Trophoblast cell (in vitro differentiated cells and primary cell): ENCODE measurements at regions not wholly inside any gene's neighbourhood (a gene's known extent, or its start where the extent isn't known, plus 50 kb on each side); places are given as distances from the start of the nearest gene placed in this dataset.
"Not testable (repeated sequence)": the region's sequence is repeated elsewhere in the genome, so short reads cannot be mapped to it uniquely, and the experiment has no call there.

ENCODE experiments used
- DNase-seq, 2 donors: peaks; one replicate each; pipeline ENCODE4 v3.0.0-alpha.2; 2016
- H2AFZ ChIP-seq: 2 replicates; pipeline ENCODE4 v1.6.1; 2013; ENCODE audit warnings: low read length, moderate library complexity, mild to moderate bottlenecking; ENCODE audit not compliant: insufficient read depth, poor library complexity
- H2AK5ac ChIP-seq: 2 replicates; pipeline ENCODE4 v1.6.1; 2013; ENCODE audit warnings: mild to moderate bottlenecking, low read length
- H2BK120ac ChIP-seq: 2 replicates; pipeline ENCODE4 v1.6.1; 2013; ENCODE audit warnings: low read length, mild to moderate bottlenecking, moderate library complexity; ENCODE audit not compliant: insufficient read depth, poor library complexity
- H2BK12ac ChIP-seq: 2 replicates; pipeline ENCODE4 v1.6.1; 2013; ENCODE audit warnings: mild to moderate bottlenecking, low read length, moderate library complexity
- H2BK5ac ChIP-seq: 2 replicates; pipeline ENCODE4 v1.6.1; 2013; ENCODE audit warnings: low read length, low read depth, moderate library complexity, mild to moderate bottlenecking; ENCODE audit not compliant: poor library complexity
- H3K14ac ChIP-seq: 2 replicates; pipeline ENCODE4 v1.6.1; 2013; ENCODE audit warnings: mild to moderate bottlenecking, low read length
- H3K18ac ChIP-seq: 2 replicates; pipeline ENCODE4 v1.6.1; 2013; ENCODE audit warnings: mild to moderate bottlenecking, low read length
- H3K23ac ChIP-seq: 2 replicates; pipeline ENCODE4 v1.6.1; 2013; ENCODE audit warnings: low read length
- H3K27ac ChIP-seq: 2 replicates; pipeline ENCODE4 v1.5.1; 2013; ENCODE audit warnings: low read depth, mild to moderate bottlenecking, inconsistent platforms, low read length, moderate library complexity
- H3K27me3 ChIP-seq: 2 replicates; pipeline ENCODE4 v1.6.1; 2013; ENCODE audit warnings: inconsistent platforms, mild to moderate bottlenecking, low read length, moderate library complexity; ENCODE audit not compliant: insufficient read depth
- H3K36me3 ChIP-seq, 2 experiments: 1 replicate in 1 of 2; 2 replicates in 1 of 2; pipeline ENCODE4 v1.6.1; 2013; ENCODE audit warnings: low read length in 2 of 2, mild to moderate bottlenecking in 2 of 2, moderate library complexity in 1 of 2; ENCODE audit not compliant: insufficient read depth in 2 of 2, control insufficient read depth in 1 of 2
- H3K4ac ChIP-seq: 2 replicates; pipeline ENCODE4 v1.6.1; 2013; ENCODE audit warnings: low read depth, mild to moderate bottlenecking, low read length, moderate library complexity
- H3K4me1 ChIP-seq, 2 experiments: 1 replicate in 1 of 2; 2 replicates in 1 of 2; pipeline ENCODE4 v1.6.1; 2013; ENCODE audit warnings: low read length in 2 of 2, mild to moderate bottlenecking in 2 of 2, moderate library complexity in 1 of 2; ENCODE audit not compliant: insufficient read depth in 2 of 2, control insufficient read depth in 1 of 2
- H3K4me2 ChIP-seq: 2 replicates; pipeline ENCODE4 v1.6.1; 2013; ENCODE audit warnings: inconsistent platforms, mild to moderate bottlenecking, low read length, moderate library complexity
- H3K4me3 ChIP-seq: 2 replicates; pipeline ENCODE4 v1.5.1; 2013; ENCODE audit warnings: mild to moderate bottlenecking, low read depth, low read length, inconsistent platforms
- H3K79me1 ChIP-seq: one replicate; pipeline ENCODE4 v1.6.1; 2013; ENCODE audit warnings: low read length
- H3K79me2 ChIP-seq: 2 replicates; pipeline ENCODE4 v1.6.1; 2013; ENCODE audit warnings: low read length, mild to moderate bottlenecking; ENCODE audit not compliant: control insufficient read depth, insufficient read depth, poor library complexity
- H3K9ac ChIP-seq: 2 replicates; pipeline ENCODE4 v1.6.1; 2013; ENCODE audit warnings: mild to moderate bottlenecking, low read length
- H3K9me3 ChIP-seq: 2 replicates; pipeline ENCODE4 v1.6.1; 2013; ENCODE audit warnings: low read depth, mild to moderate bottlenecking, control low read depth, inconsistent platforms, low read length; ENCODE audit not compliant: insufficient read depth
- H4K12ac ChIP-seq: 2 replicates; pipeline ENCODE4 v1.6.1; 2013; ENCODE audit warnings: low read depth, mild to moderate bottlenecking, low read length, moderate library complexity
- H4K8ac ChIP-seq: 2 replicates; pipeline ENCODE4 v1.6.1; 2013; ENCODE audit warnings: low read depth, mild to moderate bottlenecking, low read length, moderate library complexity
- H4K91ac ChIP-seq: one replicate; pipeline ENCODE4 v1.6.1; 2013; ENCODE audit warnings: low read depth, mild to moderate bottlenecking, low read length, moderate library complexity
- WGBS: extraction: QIAGEN DNeasy Blood & Tissue Kit; methylation state at CpG from one replicate; pipeline ENCODE4 v1.1.7; 2013; ENCODE audit warnings: missing lambda C conversion rate; ENCODE audit not compliant: insufficient read length, insufficient coverage; ENCODE audit errors: extremely low coverage; 5-methylcytosine and 5-hydroxymethylcytosine counted together

DNA sequence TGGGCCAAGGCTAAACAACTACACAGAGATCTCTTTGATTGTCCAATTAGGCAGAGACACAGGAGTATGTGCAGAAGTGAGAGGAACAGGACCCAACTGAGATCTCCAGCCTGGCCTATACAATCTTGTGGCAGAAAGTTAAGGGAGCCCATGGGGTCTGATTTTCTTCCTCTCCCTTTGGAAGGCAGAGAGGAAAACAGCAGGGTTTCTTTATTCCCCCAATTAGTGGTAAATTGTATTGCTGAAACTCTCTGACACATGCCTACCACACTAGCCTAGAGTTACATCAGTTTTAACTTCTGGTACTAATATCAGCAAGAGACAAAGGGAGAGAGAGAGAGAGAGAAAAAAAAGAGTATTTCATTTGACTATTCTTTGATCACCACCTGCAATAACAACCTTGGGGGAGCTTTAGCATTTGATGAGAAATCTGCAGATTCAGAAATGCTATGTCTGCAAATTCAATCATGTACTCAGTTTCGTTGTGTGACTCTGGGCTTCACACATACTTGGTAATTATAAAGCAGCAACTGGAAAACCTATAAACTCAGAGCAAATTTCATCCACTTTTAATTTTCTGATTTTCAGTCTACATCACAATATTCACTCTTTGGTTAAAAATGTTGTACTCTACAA, 260.3 kb upstream of the SPTLC3 start:
- Histone ChIP-seq H3K36me3 (no peaks in the 10 kb centered on the region), H3K4me3 (no peak overlapping the region), H3K27me3 (no peaks in the 10 kb centered on the region), H3K9ac (no peak overlapping the region), H2BK120ac (no peak overlapping the region), H2BK5ac (no peak overlapping the region), H3K4me1 (no peaks in the 10 kb centered on the region), H3K18ac (no peak overlapping the region), H4K91ac (no peak overlapping the region), H3K4ac (no peak overlapping the region), H3K79me2 (no peaks in the 10 kb centered on the region), H4K8ac (no peak overlapping the region), H2BK12ac (no peak overlapping the region), H2AFZ (no peak overlapping the region), H3K14ac (no peak overlapping the region), H4K12ac (no peak overlapping the region), H3K79me1 (no peaks in the 10 kb centered on the region), H3K9me3 (peaks cover 2% of the 10 kb centered on the region), H3K4me2 (no peak overlapping the region), H3K23ac (no peak overlapping the region), H3K27ac (no peak overlapping the region), H2AK5ac (no peak overlapping the region)
- DNase-seq, result no peak
- WGBS, result no CpG with 5 or more reads among the region's 1 CpG

DNA sequence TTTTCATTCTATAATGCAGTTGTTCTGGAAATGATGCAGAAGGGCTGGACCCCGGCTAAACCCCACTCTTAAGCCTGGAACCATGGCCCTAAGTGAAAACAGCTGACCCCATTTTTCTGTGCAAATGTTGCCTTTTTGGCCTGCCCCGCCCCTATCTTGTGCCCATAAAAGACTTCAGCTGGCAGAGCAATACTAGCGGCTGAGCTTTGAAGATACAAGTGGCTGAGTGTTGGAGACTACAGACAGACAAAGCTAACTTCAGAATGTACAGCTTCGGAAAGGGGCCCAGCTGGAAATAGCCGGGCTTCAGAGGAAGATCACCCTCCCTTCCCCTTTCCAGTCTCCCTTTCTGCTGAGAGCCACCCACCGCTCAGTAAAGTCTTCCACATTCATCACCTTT, 258.6 kb upstream of the SPTLC3 start:
- H3K27me3 ChIP-seq, result no peaks in the 10 kb centered on the region
- H3K27ac ChIP-seq, result no peak overlapping the region
- H4K8ac ChIP-seq, result no peak overlapping the region
- no peak overlapping the region for H2BK12ac ChIP-seq
- no peak overlapping the region for H3K4me2 ChIP-seq
- H3K4me1 ChIP-seq, result no peaks in the 10 kb centered on the region
- no peaks in the 10 kb centered on the region for H3K36me3 ChIP-seq
- H3K14ac ChIP-seq, result no peak overlapping the region
- H3K4ac ChIP-seq, result no peak overlapping the region
- H2BK120ac ChIP-seq, result no peak overlapping the region
- no peak overlapping the region for H2AK5ac ChIP-seq
- H3K79me1 ChIP-seq, result no peaks in the 10 kb centered on the region
- no peak overlapping the region for H4K12ac ChIP-seq
- H2AFZ ChIP-seq, result no peak overlapping the region
- no CpG with 5 or more reads among the region's 6 CpGs for WGBS
- H3K4me3 ChIP-seq, result no peak overlapping the region
- DNase-seq, result no peak
- peaks cover 2% of the 10 kb centered on the region for H3K9me3 ChIP-seq
- no peak overlapping the region for H3K18ac ChIP-seq
- H4K91ac ChIP-seq, result no peak overlapping the region
- no peak overlapping the region for H2BK5ac ChIP-seq
- no peaks in the 10 kb centered on the region for H3K79me2 ChIP-seq
- H3K9ac ChIP-seq, result no peak overlapping the region
- H3K23ac ChIP-seq, result no peak overlapping the region

DNA sequence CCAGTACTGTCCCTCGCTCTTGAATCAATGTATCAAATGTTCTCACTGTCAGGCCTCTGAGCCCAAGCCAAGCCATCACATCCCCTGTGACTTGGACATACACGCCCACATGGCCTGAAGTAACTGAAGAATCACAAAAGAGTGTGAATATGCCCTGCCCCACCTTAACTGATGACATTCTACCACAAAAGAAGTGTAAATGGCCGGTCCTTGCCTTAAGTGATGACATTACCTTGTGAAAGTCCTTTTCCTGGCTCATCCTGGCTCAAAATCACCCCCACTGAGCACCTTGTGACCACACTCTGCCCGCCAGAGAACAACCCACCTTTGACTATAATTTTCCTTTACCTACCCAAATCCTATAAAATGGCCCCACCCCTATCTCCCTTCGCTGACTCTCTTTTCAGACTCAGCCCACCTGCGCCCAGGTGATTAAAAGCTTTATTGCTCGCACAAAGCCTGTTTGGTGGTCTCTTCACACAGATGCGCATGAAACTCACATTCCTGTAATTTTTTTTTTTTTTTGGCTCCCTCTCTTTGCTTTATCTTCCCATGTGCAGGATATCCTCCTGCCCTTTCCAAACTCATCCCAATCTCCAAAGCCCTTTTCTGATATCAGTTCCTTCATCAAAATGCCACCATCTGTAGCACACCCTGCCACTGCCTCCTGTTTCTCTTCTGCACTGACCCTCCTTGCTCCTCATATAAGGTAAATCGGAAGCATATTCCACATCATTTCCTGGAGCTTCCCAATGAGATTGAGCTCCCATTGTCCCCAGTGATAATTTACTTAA, 255.7 kb upstream of the SPTLC3 start:
- H3K4me2 ChIP-seq, DNase-seq: not testable (repeated sequence)

DNA sequence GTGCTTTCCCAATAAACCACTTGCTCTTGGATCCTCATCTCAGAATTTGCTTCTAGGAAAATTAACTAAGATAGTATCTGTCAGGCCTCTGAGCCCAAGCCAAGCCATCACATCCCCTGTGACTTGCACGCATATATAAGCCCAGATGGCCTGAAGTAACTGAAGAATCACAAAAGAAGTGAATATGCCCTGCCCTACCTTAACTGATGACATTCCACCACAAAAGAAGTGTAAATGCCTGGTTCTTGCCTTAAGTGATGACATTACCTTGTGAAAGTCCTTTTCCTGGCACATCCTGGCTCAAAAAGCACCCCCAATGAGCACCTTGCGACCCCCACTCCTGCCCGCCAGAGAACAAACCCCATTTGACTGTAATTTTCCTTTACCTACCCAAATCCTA, 255.0 kb upstream of the SPTLC3 start:
- not testable (repeated sequence) for H3K14ac ChIP-seq, H3K36me3 ChIP-seq, H3K79me1 ChIP-seq, H3K27ac ChIP-seq, H3K27me3 ChIP-seq, H2BK5ac ChIP-seq, H4K8ac ChIP-seq, H3K4me1 ChIP-seq, H2AFZ ChIP-seq, H2BK120ac ChIP-seq, H3K9me3 ChIP-seq, H3K18ac ChIP-seq, H2AK5ac ChIP-seq, H2BK12ac ChIP-seq, H4K12ac ChIP-seq, H3K9ac ChIP-seq, H3K4ac ChIP-seq, H3K79me2 ChIP-seq, DNase-seq, H3K4me2 ChIP-seq, H3K23ac ChIP-seq, H4K91ac ChIP-seq, H3K4me3 ChIP-seq
- no CpG with 5 or more reads among the region's 3 CpGs for WGBS

More for the DNA sequence above, 255.7 kb upstream of the SPTLC3 start:
- H3K4me3 ChIP-seq, H3K4ac ChIP-seq, H3K79me2 ChIP-seq, H3K14ac ChIP-seq, H3K23ac ChIP-seq, H2BK120ac ChIP-seq, H3K36me3 ChIP-seq, H3K4me1 ChIP-seq, H2AK5ac ChIP-seq, H3K9me3 ChIP-seq, H2BK5ac ChIP-seq, H4K8ac ChIP-seq, H2BK12ac ChIP-seq, H3K27me3 ChIP-seq, H3K18ac ChIP-seq, H3K79me1 ChIP-seq, H3K9ac ChIP-seq, H4K12ac ChIP-seq, H2AFZ ChIP-seq, H4K91ac ChIP-seq, H3K27ac ChIP-seq: not testable (repeated sequence)
- no CpG with 5 or more reads among the region's 9 CpGs for WGBS
